Neutrophil (primary cell): ENCODE measurements at regions not wholly inside any gene's neighbourhood (a gene's known extent, or its start where the extent isn't known, plus 50 kb on each side); places are given as distances from the start of the nearest gene placed in this dataset.

ENCODE experiments used
- H3K27ac ChIP-seq: fragments of 200-600 bp; sonication (generic); 2 replicates; pipeline ENCODE4 v1.5.1; 2016; ENCODE audit warnings: mild to moderate bottlenecking, moderate library complexity
- H3K27me3 ChIP-seq: fragments of 200-600 bp; sonication (generic); 2 replicates; pipeline ENCODE4 v1.6.0; 2016; ENCODE audit warnings: mild to moderate bottlenecking
- H3K36me3 ChIP-seq: fragments of 200-600 bp; sonication (generic); 2 replicates; pipeline ENCODE4 v1.5.1; 2017
- H3K4me1 ChIP-seq, 2 experiments: fragments of 200-600 bp in 1 of 2; sonication (generic) in 1 of 2; 1 replicate in 1 of 2; 2 replicates in 1 of 2; pipeline versions ENCODE4 v1.5.1 to v1.6.1; 2013 to 2016; ENCODE audit warnings: low read depth in 1 of 2, low read length in 1 of 2, mild to moderate bottlenecking in 1 of 2, moderate library complexity in 1 of 2; ENCODE audit not compliant: control insufficient read depth in 1 of 2, insufficient read depth in 1 of 2
- H3K4me3 ChIP-seq, 2 experiments: fragments of 200-600 bp in 1 of 2; sonication (generic) in 1 of 2; 1 replicate in 1 of 2; 2 replicates in 1 of 2; pipeline ENCODE4 v1.5.1; 2013 to 2016; ENCODE audit warnings: low read depth in 1 of 2, low read length in 1 of 2, mild to moderate bottlenecking in 1 of 2, moderate library complexity in 1 of 2
- H3K9me3 ChIP-seq: fragments of 200-600 bp; sonication (generic); 2 replicates; pipeline ENCODE4 v1.5.1; 2016
- CTCF ChIP-seq: fragments of 200-600 bp; sonication (generic); IDR thresholded peaks from 2 replicates; pipeline ENCODE4 v1.5.1; 2016; ENCODE audit warnings: antibody characterized with exemption

GRCh38 chr10:57775250-57775649 is 492.4 kb downstream of the IPMK start:
- TF ChIP-seq CTCF = no peak
- Histone ChIP-seq H3K27me3 (no peaks in the 10 kb centered on the region), H3K4me1 (no peaks in the 10 kb centered on the region), H3K36me3 (no peaks in the 10 kb centered on the region), H3K4me3 (no peak overlapping the region), H3K9me3 (no peaks in the 10 kb centered on the region), H3K27ac (no peak overlapping the region)

DNA sequence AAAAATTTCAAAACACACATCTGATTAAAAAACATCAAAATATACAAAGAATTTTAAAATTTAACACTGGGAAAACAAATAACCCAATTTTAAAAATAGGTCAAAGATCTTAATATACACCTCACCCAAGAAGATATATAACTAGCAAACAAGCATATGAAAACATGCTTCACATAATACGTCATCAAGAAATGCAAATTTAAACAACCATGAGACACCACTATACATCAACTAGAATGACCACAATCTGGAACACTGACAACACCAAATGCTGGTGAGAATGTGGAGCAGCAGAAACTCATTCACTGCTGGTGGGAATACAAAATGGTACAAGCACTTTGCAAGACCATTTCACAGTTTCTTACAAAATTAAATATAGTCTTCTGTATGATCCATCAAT is 498.4 kb downstream of the IPMK start:
- Histone ChIP-seq H3K4me3 (no peak overlapping the region), H3K27ac (no peak overlapping the region), H3K36me3 (no peaks in the 10 kb centered on the region), H3K27me3 (no peaks in the 10 kb centered on the region), H3K4me1 (no peaks in the 10 kb centered on the region), H3K9me3 (no peaks in the 10 kb centered on the region)
- TF ChIP-seq CTCF = no peak

DNA sequence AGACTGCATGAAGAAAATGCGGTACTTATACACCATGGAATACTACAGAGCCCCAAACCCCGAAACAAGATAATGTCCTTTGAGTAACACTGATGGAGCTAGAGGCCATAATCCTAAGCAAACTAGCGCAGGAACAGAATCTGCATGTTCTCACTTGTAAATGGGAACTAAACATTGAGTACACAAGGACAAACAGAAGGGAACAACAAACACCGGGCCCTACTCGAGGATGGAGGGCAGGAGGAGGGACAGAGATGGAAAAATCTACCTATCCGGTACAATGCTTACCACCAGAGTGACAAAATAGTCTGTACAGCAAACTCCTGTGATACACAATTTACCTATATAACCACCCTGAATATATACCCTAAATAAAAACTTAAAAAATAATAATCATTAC is 507.9 kb downstream of the IPMK start:
- no peaks in the 10 kb centered on the region for H3K36me3 ChIP-seq
- H3K27ac ChIP-seq = no peak overlapping the region
- no peak for TF ChIP-seq CTCF
- H3K27me3 ChIP-seq = no peaks in the 10 kb centered on the region
- H3K9me3 ChIP-seq = no peaks in the 10 kb centered on the region
- no peaks in the 10 kb centered on the region for H3K4me1 ChIP-seq
- no peak overlapping the region for H3K4me3 ChIP-seq

DNA sequence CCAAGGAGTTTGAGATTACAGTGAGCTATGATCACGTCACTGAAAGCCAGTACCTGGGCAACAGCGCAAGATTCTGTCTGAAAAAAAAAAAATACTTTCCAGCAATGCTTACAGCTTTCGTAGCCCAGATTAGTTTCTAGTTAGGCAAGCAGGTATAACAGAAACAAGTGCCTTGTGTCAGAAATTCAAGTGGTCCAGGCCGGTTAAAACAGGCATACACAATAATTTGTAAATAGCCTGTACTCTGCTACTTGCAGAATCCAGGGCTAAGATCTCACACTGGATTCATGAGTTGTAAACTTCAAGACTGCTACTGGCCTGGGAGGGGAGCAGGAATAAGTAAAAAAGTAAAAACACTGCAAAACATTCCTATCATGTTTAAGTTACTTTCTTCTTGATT is 512.9 kb downstream of the IPMK start:
- Histone ChIP-seq H3K4me3 (no peak overlapping the region), H3K27me3 (no peaks in the 10 kb centered on the region), H3K27ac (no peak overlapping the region), H3K36me3 (no peaks in the 10 kb centered on the region), H3K4me1 (no peaks in the 10 kb centered on the region), H3K9me3 (no peaks in the 10 kb centered on the region)
- no peak for TF ChIP-seq CTCF

DNA sequence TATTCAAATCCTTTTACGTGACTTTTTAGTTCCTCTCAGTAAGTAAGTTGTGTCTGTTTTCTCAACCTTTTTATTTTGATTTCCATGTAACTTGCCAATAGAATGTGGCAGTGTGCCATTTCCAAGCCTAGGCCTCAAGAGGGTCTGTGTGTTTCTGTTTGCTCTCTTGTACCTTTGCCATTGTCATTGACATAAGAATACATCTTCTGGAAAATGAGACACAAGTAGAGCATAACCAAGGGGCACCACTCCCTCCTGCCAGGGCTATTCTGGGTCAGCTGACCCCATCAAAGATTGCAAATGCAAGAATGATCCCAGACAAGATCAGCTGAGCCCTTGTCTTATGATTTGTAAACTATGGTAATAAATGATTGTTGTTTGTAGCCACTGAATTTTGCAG is 524.0 kb downstream of the IPMK start:
- Histone ChIP-seq H3K4me1 (no peaks in the 10 kb centered on the region), H3K27me3 (no peaks in the 10 kb centered on the region), H3K4me3 (no peak overlapping the region), H3K27ac (no peak overlapping the region), H3K9me3 (no peaks in the 10 kb centered on the region), H3K36me3 (no peaks in the 10 kb centered on the region)
- TF ChIP-seq CTCF = no peak

- Histone ChIP-seq H3K27ac (no peak overlapping the region), H3K27me3 (no peaks in the 10 kb centered on the region), H3K36me3 (no peaks in the 10 kb centered on the region), H3K4me3 (no peak overlapping the region), H3K9me3 (no peaks in the 10 kb centered on the region), H3K4me1 (no peaks in the 10 kb centered on the region)
- no peak for TF ChIP-seq CTCF
Measured at GRCh38 chr10:57741751-57742150, 525.9 kb downstream of the IPMK start.
